Middle frontal gyrus (tissue), 1 donor: ENCODE measurements at regions not wholly inside any gene's neighbourhood (a gene's known extent, or its start where the extent isn't known, plus 50 kb on each side); places are given as distances from the start of the nearest gene placed in this dataset.

Experiments used
- DNase-seq: peaks from one replicate; pipeline ENCODE4 v3.0.0-alpha.2; 2015; ENCODE audit warnings: low spot score; ENCODE audit errors: extremely low spot score

DNA sequence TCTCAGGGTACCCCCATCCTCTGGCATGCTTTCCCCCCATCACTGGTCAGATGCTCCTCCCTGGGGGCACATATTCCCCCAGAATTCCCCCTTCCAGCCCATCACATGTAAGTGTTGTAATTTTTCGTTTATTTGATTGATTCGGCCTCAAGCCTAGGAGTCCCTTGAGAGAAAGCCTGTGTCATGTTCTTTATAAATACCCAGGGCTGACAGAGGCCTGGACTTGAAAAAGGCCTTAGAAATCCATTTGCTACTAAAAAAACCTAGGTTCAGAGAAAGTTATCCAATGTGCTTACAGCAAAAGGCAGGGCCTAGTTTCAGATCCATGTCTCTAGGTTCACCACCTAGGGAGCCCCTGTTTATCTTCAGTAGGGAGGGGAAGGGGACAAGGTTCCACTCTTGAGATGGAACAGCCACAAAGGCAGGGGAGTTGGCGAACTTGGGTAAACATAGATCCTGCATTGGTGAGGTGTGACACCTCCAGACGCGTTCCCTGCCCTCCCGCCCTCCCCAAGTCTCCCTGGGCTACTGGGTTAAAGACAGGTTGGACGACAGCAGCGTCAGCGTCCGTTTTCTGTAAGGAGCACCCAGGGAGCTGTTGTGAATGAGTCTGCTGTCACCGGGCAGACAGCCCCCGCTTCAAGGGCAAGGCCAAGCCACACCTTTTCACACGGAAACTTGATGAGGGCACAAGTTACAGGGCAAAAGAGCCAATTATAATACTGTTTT, 147.8 kb downstream of the EN1 start:
- no peak for DNase-seq

DNA sequence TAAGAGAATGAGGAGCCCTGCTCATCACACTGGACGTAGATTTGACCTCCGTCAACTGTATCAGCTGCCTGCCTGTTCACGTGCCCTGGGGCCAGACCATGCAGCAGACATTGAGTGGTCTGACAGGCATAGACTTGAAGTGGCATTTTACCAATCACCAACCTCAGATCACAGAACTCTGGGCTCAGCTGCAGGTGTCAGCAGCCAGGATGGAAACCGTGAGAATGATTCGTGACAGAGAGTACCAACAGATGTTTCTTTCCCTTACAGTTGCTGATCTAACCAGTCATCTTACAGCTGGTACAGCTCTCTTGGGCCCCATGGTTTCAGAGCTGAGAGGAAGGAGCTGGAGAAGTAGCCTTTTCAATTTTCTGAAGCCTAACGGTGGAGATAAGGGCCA, 148.9 kb downstream of the EN1 start:
- DNase-seq, result no peak

GRCh38 chr2:118697781-118698180, 149.7 kb downstream of the EN1 start:
- DNase-seq, result no peak

DNA sequence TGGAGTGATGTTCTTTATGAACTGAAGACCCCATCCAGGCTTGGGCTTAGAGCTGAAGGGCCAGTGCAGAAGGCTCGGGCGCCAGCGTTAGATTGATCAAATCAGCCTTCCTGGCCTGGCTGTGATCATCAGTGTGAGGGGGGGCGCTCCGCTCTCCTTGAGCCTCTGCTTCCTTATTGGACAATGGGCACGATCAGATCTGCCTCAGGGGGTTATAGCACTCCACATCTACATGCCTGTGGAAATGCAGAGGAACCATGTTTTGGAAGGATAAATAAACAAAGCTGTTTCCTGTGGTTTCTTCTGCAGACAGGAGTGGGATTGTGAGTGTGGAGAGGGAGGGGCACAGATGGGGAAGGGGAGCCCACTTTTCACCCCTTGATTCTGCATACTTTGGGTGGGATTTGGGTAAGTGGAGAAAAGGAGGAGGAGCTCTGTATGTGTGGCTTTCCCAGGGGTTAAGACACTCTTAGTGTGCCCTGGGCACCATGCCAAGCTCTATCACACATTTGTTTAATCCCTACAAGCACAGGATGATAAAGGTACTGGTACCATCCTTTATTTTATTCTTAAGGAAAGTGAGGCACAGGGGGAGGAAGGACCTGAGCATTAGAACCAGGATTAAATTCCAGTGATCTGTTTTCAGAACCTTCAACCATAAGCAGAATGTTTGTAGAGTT, 150.5 kb downstream of the EN1 start:
- no peak for DNase-seq

DNA sequence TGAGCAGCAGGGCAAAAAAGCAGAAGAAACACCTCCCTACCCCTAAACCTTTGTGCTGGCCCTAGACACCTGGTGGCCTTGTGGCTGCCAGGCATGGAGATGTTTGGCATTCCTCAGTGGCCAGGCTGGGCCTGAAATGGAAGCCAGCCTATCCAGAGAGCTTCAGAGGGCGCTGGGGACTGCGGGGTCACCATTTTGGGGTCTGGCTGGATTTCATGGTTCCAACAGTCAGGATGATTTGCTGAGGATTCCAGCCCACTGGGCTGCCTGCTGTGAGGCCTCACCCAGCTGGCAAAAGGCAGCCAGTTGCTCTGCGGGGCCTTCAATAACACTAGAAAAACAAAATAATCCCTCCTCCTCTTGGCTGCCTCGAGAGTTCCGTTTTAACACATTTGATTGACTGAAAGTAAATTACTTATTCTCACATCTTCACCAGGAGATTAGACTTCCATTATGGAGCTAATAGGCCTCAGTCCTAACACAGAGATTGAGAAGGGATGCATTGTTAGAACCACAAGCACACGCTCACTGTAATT, 154.1 kb downstream of the EN1 start:
- no peak for DNase-seq

DNA sequence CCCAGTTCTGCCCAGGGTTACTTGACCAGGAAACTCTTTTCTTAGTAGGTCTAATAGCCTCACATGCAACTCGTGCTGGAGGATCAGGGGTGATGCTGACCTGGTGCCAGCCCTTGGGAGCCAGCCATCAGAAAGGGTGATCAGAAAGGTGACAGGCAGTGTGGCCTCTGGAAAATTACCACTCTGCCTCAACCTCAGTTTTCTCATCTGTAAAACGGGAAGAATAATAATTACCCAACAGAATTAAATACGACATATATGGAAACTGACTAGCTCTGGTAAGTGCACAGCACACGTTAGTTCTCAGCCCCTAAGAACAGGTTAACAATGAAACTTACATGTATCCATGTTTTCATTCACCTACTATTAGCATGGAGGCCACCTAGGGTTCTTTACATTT, 157.6 kb downstream of the EN1 start:
- no peak for DNase-seq

GRCh38 chr2:118689456-118689855, 158.0 kb downstream of the EN1 start:
- no peak for DNase-seq

- DNase-seq, result no peak
Measured at GRCh38 chr2:118689033-118689432, 158.4 kb downstream of the EN1 start.

- no peak for DNase-seq
Measured at GRCh38 chr2:118687698-118688097, 159.8 kb downstream of the EN1 start.

DNA sequence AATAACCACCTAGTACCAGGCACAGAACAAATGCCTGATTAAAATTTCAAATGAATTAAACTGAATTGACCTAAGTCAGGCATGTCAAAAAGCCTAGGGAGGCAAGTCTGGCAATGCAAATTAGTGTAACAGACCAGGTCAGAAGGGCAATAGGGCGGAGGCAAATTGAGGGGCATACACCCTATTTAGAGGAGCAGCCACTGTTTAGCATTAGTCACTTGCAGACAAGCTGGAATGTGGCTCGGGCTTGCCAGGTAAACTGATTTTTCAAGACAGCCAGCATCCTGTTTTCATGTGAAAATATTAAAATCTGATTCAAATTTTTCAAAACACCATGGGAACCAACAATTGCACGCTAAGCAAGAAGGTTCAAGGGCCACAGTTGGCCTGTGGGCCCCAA, 160.3 kb downstream of the EN1 start:
- DNase-seq, result no peak

DNA sequence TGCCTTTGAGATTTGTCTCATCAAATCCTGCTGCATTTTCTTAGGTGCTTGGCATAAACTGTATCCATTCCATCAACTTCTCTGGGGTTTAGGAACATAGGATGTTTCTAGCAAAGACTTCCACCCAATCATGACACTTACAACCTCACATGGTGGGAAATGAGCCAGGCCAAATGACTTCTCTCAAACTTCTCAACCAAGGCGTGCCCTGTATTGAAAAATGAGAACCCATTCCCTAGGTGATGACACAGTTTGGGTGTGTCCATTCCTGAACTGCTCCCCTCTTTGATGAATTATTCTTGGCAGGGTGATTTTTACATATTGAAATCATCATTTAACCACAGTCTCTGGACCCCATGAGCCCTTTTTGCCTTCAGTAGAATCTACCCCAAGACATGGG, 161.1 kb downstream of the EN1 start:
- no peak for DNase-seq

DNA sequence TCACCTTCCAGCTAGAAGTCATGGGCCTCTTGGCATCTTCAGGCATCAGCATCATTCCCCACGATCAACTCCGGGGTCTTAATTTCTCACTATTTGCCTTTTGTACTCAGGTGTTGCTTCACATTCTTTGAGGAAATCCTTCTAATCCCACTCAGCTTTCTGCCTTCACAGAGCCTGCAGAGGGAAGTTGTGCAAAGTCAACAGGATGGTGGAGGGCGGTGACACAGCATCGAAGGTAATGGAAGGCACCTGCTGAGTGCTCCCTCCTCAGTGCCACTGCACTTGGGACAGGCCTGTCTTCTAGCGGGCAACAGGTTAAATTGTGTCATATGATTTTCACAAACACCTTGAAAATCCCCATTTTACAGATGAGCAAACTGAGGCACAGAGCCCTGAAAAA, 164.0 kb downstream of the EN1 start:
- DNase-seq, result no peak

DNA sequence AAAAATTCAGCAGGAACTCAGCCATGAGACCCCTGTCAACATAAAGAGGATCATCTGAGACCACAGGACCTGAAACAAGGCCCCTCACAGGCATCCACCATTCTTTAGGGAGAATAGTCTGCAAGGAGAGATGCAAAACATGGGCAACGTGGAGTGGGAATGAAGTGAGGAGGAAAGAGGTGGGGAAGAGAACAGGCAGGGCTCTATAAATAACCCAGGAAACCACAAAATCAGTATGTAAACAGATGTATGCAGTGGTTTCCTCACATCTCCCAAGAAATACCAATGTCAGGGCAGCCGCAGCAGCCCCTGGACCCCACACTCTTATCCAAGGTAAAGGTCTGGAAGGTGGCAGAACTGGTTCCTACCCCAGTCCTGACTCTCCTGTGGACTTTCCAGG, 168.5 kb downstream of the EN1 start:
- DNase-seq, result no peak

DNA sequence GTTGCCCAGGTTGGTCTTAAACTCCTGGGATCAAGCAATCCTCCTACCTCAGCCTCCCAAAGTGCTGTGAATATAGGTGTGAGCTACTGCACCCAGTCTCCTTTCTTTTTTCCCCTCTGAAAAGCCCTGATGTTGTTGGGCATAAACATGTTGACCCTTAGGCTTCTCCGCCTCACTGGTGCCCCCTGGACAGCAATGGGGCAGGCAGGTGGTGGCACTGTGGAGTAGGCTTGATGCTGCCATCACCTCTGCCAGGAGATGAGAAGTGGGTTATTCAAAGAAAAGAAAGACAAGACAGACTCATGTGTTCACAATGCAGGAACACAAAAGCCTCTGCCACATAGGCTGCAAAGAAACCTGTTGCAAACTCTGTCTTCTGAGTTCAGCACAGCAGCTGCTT, 169.9 kb downstream of the EN1 start:
- DNase-seq, result no peak

DNA sequence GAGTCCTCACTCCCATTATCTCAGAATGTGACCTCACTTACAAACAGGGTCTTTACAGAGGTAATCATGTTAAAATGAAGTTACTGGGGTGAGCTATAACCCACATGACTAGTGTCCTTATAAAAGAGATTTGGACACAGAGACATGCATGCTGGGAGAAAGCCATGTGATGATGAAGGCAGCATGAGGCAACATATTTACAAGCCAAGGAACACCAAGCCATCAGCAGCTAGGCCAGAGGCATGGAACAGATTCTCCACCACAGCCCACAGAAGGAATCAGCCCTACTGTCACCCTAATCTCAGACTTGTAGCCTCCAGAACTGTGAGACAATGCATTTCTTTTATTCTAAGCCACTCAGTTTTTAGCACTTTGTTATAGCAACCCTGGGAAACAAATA, 171.9 kb downstream of the EN1 start:
- no peak for DNase-seq

- DNase-seq, result no peak
Measured at GRCh38 chr2:118672571-118673158, 174.8 kb downstream of the EN1 start.

DNA sequence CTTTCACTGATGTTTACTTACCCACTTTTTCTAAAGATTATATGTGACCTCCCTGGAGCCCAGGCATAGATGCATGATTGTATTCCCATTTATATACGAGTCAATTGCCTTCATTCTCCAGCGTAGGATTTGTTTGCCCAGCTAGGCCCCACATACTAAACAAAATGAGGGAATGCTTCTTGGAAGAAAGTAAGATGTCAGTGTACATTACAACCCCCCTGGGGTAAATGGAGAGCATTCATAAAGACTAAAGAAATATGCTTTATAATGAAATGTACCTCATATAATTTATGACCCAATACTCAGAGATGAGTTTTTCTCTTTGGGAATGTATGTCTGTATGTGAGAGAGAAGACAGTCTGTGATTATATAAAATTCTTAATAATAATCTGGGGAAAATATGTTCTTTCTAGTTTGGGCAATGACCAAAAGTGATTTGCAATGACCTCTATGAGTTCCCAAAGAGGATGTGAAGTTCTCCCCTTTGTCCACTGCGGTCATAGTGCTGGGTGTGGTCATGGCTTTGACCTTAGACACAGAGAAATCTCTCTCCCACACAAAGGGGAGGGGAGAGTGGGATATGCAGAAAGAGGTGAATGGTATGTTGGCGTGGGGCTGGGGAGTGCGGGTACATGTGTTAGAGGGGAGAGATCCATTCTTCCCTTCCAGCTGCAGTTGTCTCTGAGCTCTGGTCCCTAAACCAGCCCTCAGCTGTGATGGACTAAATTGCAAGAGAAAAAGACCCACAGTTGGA, 175.6 kb downstream of the EN1 start:
- DNase-seq, result no peak

DNA sequence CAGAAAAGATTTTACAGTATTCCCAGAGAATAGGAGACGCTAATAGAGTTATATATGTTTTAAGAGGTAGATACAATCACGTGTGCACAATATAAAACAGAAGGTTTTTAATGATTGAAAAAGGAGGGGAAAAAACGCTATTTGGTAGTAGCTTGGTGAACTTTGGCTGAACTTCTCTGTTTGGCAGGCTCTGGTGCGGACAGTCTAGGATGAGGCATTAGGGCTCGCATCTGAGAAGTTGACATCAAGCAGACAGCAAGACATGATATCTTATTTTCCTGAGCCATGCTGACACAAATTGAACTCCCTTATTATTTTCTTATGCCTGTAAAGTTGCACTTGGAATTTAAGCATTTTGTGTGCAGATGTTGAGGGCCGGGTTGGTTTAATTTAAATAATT, 176.6 kb downstream of the EN1 start:
- DNase-seq, result no peak

- no peak for DNase-seq
Measured at GRCh38 chr2:118670276-118670675, 177.2 kb downstream of the EN1 start.

GRCh38 chr2:118669654-118670053, 177.8 kb downstream of the EN1 start:
- DNase-seq, result no peak

GRCh38 chr2:118668431-118669424, 178.7 kb downstream of the EN1 start:
- DNase-seq, result no peak
